LNCAP (cell line): ENCODE measurements at regions not wholly inside any gene's neighbourhood (a gene's known extent, or its start where the extent isn't known, plus 50 kb on each side); places are given as distances from the start of the nearest gene placed in this dataset.

ENCODE experiments used
- TF ChIP-seq, protein P1 (sequence below): fragments of 450-650 bp; IDR thresholded peaks from 2 replicates; pipeline ENCODE4 v1.5.1; 2017; ENCODE audit warnings: mild to moderate bottlenecking

DNA sequence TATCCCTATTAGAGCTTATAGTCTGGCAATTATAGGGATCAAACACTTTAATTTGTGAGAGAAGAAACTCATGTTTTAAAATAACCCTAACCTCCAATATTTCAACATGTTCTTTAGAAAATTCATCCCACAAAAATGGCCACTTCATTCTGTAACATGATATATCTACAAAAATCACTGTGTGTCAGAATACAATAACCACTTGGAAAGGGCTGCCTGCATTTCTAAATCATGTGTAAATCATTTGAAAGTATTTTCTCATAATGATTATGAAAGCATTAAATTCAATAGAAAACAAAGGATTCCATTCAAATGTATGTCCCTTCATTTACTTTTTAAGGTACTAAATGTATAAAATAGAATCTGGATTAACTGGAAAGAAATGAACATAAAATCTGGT is 101.4 kb upstream of the NHSL1 start:
- TF ChIP-seq, protein P1, sequence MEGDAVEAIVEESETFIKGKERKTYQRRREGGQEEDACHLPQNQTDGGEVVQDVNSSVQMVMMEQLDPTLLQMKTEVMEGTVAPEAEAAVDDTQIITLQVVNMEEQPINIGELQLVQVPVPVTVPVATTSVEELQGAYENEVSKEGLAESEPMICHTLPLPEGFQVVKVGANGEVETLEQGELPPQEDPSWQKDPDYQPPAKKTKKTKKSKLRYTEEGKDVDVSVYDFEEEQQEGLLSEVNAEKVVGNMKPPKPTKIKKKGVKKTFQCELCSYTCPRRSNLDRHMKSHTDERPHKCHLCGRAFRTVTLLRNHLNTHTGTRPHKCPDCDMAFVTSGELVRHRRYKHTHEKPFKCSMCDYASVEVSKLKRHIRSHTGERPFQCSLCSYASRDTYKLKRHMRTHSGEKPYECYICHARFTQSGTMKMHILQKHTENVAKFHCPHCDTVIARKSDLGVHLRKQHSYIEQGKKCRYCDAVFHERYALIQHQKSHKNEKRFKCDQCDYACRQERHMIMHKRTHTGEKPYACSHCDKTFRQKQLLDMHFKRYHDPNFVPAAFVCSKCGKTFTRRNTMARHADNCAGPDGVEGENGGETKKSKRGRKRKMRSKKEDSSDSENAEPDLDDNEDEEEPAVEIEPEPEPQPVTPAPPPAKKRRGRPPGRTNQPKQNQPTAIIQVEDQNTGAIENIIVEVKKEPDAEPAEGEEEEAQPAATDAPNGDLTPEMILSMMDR, result no peak

DNA sequence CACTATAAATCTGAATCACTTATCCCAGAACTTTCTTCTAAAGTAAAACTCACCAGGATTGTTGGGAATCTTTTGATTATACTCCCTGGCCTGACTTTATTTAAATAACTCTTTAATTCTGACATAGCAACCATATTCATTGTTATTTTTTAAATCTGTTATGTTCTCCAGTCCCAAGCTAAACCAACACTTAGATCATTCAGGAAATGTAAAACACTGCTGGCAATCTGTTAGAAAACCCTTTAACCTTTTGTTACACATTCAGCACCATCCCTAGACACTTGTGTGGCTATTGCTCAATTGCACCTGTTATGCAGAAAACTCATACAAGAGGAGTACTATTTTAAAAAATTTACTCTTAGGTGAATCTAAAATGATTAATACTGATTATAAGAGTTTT is 101.8 kb upstream of the NHSL1 start:
- TF ChIP-seq, protein P1, result no peak

DNA sequence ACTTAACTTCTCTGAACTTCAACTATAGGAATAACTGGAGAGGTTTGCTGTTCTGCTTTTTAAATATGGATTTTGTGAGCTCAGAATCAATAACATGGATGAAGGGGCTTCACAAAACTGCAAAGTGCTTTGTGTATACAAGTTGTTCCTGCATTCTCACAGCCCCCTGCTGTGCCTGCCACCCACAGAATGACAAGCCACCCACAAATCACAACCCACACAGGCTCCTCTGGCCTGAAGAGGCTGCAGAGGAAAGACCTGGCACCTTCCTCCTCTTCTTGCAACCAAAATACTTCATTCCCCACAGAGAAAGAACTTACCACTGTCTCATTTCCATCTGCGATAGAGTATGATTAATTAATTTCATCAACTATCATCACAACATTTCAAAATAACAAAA is 106.7 kb upstream of the NHSL1 start:
- TF ChIP-seq, protein P1, result no peak

DNA sequence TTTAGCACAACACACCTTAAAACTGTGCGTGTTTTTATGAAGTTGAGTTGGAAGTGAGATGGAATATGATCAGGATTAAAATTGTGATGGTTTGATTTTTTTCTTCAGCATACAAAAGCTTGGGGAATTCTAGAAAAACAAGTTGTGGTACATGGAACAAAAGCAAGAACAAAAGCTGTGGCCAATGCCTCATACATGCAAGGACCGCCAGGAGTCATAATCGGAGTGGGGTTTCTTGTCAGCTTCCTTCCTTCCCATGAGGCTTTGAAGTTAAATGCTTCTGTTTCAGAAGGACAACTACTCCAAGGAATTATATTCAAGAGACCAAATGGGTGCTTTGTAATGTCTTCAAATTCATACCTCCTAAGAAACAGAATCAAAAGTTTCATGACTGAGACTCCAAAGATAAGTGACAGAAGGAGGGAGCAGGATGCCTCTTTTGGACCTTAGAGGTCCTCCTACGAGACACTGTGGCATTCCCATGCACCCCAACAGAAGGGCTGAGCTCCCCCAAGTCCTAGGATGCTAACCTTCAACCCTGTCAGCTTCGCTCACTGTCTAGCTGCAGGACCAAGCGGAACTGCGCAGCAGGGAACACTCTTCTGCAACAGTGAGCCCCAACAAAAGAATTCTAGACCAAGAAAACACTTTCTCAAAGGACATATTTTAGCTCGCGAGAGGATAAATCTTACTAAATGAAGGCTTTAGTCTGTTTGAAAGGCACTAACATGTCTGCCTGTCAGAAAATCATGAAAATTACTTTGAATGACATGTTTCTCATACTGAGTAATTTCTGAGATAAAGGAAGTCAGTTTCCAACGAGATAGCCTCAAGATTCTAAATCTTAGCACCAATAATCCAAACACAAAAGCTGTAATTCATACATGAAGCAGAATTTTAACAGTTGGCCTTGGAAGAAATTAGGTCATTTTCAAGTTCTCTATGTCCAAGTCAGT is 108.5 kb upstream of the NHSL1 start:
- TF ChIP-seq, protein P1, result no peak

DNA sequence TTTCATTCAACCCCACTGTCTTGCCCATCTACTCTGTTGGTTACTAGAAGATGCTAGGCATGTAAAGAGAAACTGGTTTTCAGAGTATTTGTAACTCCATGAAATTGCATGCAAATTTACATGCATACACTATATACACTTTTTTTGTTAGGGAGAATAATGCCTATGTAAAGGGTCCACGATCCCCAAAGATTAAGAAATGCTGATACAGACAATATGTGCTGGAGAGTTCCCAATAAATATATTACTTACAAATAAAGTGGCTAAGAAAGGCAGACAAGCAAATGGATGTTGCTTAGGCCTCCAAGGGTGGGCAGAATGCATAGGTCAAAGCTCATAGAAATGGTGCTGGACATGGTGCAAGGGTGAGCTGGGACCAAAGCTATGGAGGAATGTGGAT is 109.6 kb upstream of the NHSL1 start:
- TF ChIP-seq, protein P1, result no peak

DNA sequence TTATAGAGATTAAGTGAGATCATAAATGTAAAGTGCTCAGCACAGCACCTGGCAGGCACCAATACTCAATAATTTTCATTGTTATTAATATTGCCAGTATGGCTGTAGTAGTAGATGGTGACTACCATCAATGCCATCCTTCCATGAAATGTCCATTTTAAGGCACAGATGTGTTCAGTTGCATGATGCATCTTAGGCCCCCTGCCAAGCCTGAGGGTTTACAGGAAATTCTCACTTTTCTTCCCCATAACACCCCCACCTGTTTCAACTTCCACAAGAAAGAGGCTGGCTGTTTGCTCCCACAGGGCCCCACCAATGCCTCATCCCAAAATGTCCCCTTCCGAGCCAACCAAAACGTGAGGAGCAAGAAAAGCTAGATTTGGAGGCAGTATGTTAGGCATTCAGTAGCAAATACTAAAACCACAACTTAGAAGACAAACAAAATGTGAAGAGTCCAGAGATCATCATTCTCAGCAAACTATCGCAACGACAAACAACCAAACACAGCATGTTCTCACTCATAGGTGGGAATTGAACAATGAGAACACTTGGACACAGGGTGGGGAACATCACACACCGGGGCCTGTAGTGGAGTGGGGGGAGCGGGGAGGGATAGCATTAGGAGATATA is 110.6 kb upstream of the NHSL1 start:
- TF ChIP-seq, protein P1, result no peak

DNA sequence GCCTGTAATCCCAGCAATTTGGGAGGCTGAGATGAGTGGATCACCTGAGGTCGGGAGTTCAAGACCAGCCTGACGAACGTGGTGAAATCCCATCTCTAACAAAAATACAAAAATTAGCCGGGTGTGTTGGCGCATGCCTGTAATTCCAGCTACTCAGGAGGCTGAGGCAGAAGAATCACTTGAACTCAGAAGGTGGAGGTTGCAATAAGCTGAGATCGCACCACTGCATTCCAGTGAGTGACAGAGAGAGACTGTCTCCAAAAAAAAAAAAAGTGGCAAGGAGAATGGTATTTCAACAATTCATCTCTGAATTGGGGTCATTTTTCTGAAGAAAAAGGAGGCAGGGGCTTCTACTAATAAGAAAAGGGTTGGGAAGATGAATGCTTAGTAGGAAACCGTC is 111.5 kb upstream of the NHSL1 start:
- TF ChIP-seq, protein P1, result no peak
